ENCODE measurements at regions not wholly inside any gene's neighbourhood (a gene's known extent, or its start where the extent isn't known, plus 50 kb on each side); places are given as distances from the start of the nearest gene placed in this dataset.

DNA sequence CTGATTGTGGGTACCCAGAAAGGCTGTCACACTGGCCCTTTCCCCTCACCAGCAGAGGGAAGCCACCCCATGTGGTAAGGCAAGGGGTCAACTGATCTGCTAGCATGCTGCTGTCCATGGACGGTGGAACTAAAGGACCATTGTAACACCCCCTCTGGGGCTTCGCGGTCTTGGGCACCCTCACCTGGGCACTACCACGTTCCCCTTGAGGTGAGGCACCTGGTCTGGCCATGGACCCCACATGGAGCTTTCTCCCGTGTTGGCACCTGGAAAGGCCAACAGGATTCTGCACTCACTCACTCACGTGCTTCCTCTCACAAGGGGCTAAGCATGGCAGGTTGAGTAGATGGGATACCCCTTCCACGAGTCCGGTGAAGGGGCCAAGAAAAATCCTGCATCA is 72.0 kb upstream of the RFX3 start (continued):
- TF ChIP-seq, protein P1, sequence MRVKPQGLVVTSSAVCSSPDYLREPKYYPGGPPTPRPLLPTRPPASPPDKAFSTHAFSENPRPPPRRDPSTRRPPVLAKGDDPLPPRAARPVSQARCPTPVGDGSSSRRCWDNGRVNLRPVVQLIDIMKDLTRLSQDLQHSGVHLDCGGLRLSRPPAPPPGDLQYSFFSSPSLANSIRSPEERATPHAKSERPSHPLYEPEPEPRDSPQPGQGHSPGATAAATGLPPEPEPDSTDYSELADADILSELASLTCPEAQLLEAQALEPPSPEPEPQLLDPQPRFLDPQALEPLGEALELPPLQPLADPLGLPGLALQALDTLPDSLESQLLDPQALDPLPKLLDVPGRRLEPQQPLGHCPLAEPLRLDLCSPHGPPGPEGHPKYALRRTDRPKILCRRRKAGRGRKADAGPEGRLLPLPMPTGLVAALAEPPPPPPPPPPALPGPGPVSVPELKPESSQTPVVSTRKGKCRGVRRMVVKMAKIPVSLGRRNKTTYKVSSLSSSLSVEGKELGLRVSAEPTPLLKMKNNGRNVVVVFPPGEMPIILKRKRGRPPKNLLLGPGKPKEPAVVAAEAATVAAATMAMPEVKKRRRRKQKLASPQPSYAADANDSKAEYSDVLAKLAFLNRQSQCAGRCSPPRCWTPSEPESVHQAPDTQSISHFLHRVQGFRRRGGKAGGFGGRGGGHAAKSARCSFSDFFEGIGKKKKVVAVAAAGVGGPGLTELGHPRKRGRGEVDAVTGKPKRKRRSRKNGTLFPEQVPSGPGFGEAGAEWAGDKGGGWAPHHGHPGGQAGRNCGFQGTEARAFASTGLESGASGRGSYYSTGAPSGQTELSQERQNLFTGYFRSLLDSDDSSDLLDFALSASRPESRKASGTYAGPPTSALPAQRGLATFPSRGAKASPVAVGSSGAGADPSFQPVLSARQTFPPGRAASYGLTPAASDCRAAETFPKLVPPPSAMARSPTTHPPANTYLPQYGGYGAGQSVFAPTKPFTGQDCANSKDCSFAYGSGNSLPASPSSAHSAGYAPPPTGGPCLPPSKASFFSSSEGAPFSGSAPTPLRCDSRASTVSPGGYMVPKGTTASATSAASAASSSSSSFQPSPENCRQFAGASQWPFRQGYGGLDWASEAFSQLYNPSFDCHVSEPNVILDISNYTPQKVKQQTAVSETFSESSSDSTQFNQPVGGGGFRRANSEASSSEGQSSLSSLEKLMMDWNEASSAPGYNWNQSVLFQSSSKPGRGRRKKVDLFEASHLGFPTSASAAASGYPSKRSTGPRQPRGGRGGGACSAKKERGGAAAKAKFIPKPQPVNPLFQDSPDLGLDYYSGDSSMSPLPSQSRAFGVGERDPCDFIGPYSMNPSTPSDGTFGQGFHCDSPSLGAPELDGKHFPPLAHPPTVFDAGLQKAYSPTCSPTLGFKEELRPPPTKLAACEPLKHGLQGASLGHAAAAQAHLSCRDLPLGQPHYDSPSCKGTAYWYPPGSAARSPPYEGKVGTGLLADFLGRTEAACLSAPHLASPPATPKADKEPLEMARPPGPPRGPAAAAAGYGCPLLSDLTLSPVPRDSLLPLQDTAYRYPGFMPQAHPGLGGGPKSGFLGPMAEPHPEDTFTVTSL (CRISPR knock-in tag; IDR thresholded peaks at IDR 0.05; ENCODE audit: borderline replicate concordance), result no peak
- TF ChIP-seq, protein P2, sequence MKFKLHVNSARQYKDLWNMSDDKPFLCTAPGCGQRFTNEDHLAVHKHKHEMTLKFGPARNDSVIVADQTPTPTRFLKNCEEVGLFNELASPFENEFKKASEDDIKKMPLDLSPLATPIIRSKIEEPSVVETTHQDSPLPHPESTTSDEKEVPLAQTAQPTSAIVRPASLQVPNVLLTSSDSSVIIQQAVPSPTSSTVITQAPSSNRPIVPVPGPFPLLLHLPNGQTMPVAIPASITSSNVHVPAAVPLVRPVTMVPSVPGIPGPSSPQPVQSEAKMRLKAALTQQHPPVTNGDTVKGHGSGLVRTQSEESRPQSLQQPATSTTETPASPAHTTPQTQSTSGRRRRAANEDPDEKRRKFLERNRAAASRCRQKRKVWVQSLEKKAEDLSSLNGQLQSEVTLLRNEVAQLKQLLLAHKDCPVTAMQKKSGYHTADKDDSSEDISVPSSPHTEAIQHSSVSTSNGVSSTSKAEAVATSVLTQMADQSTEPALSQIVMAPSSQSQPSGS (CRISPR knock-in tag; IDR thresholded peaks at IDR 0.05), result no peak
- TF ChIP-seq KDM6A (CRISPR knock-in tag; IDR thresholded peaks at IDR 0.05; ENCODE audit: low read depth) (no peak), ZNF777 (CRISPR knock-in tag; IDR thresholded peaks at IDR 0.05) (no peak)

DNA sequence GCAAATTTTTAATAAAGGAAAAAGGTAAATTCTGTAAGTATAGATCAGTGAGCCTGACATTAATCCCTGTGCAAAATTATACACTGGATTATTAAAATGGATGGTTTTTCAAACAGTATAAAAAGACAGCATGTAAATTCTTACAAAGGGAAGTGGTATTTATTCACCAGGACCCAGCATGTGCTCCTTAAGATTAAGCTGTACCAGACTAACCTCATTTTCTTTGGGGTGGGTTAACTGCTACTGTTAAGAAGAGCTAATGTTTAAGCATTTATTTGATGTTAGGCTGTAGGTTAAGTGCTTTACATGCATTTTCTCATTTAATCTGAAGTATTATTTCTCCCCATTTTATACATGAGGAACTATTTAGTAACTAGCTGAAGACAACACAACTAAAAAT is 60.3 kb upstream of the RFX3 start:
- no peak overlapping the region for H3K4me3 ChIP-seq (replicated peaks in 1 of 3; ENCODE audit: insufficient read depth in 1 of 3, low read depth in 2 of 3, low read length in 3 of 3)
- in situ Hi-C loops (cut with HindIII; ENCODE audit: extremely low pct_ligation_motif_present, low pct_unique_long_range_greater_than_20kb), result no loop called here

More for the DNA sequence above, 60.3 kb upstream of the RFX3 start:
- FAIRE-seq (no peak), DNase-seq (ENCODE audit: low spot score) (no peak), ATAC-seq (no peak)
- Histone ChIP-seq H3K36me3 (replicated peaks in 1 of 2; ENCODE audit: control insufficient read depth in 1 of 2, insufficient read depth in 2 of 2, low read length in 2 of 2) (no peaks in the 10 kb centered on the region), H3K27ac (ENCODE audit: extremely low read length, insufficient read depth, low read length) (no peak overlapping the region), H3K27me3 (ENCODE audit: control insufficient read depth in 1 of 2, insufficient read depth in 2 of 2, low read length in 2 of 2) (no peaks in the 10 kb centered on the region), H4K20me1 (ENCODE audit: insufficient read depth, low read length) (no peaks in the 10 kb centered on the region), H2AFZ (ENCODE audit: low read length) (no peak overlapping the region), H3K79me2 (ENCODE audit: insufficient read depth, low read length) (no peaks in the 10 kb centered on the region), H3K9ac (ENCODE audit: insufficient read depth, low read depth, low read length) (no peak overlapping the region), H3K9me3 (ENCODE audit: low read length) (peaks cover 2% of the 10 kb centered on the region; the same call in 1 of the 2 replicates), H3K4me1 (ENCODE audit: insufficient read depth, low read length) (no peaks in the 10 kb centered on the region), H3K4me2 (ENCODE audit: low read depth, low read length) (no peak overlapping the region)
- CTCF ChIA-PET (ENCODE audit: low intra/inter-chr PET ratio, low total read pairs), result no interaction called here
- TF ChIP-seq, protein P3, sequence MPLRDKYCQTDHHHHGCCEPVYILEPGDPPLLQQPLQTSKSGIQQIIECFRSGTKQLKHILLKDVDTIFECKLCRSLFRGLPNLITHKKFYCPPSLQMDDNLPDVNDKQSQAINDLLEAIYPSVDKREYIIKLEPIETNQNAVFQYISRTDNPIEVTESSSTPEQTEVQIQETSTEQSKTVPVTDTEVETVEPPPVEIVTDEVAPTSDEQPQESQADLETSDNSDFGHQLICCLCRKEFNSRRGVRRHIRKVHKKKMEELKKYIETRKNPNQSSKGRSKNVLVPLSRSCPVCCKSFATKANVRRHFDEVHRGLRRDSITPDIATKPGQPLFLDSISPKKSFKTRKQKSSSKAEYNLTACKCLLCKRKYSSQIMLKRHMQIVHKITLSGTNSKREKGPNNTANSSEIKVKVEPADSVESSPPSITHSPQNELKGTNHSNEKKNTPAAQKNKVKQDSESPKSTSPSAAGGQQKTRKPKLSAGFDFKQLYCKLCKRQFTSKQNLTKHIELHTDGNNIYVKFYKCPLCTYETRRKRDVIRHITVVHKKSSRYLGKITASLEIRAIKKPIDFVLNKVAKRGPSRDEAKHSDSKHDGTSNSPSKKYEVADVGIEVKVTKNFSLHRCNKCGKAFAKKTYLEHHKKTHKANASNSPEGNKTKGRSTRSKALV (CRISPR knock-in tag; IDR thresholded peaks at IDR 0.05), result no peak
- TF ChIP-seq RNF2 (conservative IDR thresholded peaks at IDR 0.05; ENCODE audit: low read depth) (no peak), TARDBP (CRISPR knock-in tag; IDR thresholded peaks at IDR 0.05) (no peak), ZNF30 (CRISPR knock-in tag; IDR thresholded peaks at IDR 0.05) (no peak)
- TF ChIP-seq, protein P4, sequence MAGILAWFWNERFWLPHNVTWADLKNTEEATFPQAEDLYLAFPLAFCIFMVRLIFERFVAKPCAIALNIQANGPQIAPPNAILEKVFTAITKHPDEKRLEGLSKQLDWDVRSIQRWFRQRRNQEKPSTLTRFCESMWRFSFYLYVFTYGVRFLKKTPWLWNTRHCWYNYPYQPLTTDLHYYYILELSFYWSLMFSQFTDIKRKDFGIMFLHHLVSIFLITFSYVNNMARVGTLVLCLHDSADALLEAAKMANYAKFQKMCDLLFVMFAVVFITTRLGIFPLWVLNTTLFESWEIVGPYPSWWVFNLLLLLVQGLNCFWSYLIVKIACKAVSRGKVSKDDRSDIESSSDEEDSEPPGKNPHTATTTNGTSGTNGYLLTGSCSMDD (CRISPR knock-in tag; IDR thresholded peaks at IDR 0.05), result no peak
- TF ChIP-seq, protein P5, sequence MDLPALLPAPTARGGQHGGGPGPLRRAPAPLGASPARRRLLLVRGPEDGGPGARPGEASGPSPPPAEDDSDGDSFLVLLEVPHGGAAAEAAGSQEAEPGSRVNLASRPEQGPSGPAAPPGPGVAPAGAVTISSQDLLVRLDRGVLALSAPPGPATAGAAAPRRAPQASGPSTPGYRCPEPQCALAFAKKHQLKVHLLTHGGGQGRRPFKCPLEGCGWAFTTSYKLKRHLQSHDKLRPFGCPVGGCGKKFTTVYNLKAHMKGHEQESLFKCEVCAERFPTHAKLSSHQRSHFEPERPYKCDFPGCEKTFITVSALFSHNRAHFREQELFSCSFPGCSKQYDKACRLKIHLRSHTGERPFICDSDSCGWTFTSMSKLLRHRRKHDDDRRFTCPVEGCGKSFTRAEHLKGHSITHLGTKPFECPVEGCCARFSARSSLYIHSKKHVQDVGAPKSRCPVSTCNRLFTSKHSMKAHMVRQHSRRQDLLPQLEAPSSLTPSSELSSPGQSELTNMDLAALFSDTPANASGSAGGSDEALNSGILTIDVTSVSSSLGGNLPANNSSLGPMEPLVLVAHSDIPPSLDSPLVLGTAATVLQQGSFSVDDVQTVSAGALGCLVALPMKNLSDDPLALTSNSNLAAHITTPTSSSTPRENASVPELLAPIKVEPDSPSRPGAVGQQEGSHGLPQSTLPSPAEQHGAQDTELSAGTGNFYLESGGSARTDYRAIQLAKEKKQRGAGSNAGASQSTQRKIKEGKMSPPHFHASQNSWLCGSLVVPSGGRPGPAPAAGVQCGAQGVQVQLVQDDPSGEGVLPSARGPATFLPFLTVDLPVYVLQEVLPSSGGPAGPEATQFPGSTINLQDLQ (CRISPR knock-in tag; IDR thresholded peaks at IDR 0.05), result no peak
- POLR2A ChIA-PET, result no interaction called here
- no TSS peak for BruUV-seq (replicated peaks)
- intact Hi-C loops (cut with micrococcal nuclease; ENCODE audit: unreplicated experiment), result no loop called here

Measured in HepG2 (cell line).